Sigmoid colon (tissue), 6 donors: ENCODE measurements at regions not wholly inside any gene's neighbourhood (a gene's known extent, or its start where the extent isn't known, plus 50 kb on each side); places are given as distances from the start of the nearest gene placed in this dataset.
"Not testable (repeated sequence)": the region's sequence is repeated elsewhere in the genome, so short reads cannot be mapped to it uniquely, and the experiment has no call there.

Experiments
- DNase-seq: peaks from one replicate; pipeline ENCODE4 v3.0.0-alpha.2; 2019
- H3K27ac ChIP-seq, 4 donors: fragments of 200-600 bp; sonication (generic); one replicate each; pipeline ENCODE4 v1.5.1; 2016 to 2019; ENCODE audit warnings: mild to moderate bottlenecking in 1 of 4
- H3K27me3 ChIP-seq, 3 donors: fragments of 200-600 bp; sonication (generic); one replicate each; pipeline ENCODE4 v1.5.1; 2019; ENCODE audit warnings: mild to moderate bottlenecking in 1 of 3
- H3K36me3 ChIP-seq, 4 donors: fragments of 200-600 bp; sonication (generic); one replicate each; pipeline ENCODE4 v1.5.1; 2016 to 2019
- H3K4me1 ChIP-seq, 4 donors: fragments of 200-600 bp; sonication (generic); one replicate each; pipeline ENCODE4 v1.5.1; 2017 to 2019
- H3K4me3 ChIP-seq, 4 donors: fragments of 200-600 bp; sonication (generic); one replicate each; pipeline ENCODE4 v1.5.1; 2017 to 2019; ENCODE audit warnings: mild to moderate bottlenecking in 2 of 4, moderate library complexity in 1 of 4
- H3K9me3 ChIP-seq, 4 donors: fragments of 200-600 bp in 3 of 4; sonication (generic) in 3 of 4; one replicate each; pipeline versions ENCODE4 v1.5.1 to v1.6.1; 2013 to 2019
- CTCF ChIP-seq, 4 experiments: fragments of 450-650 bp in 3 of 4; fragments of 200-600 bp in 1 of 4; IDR thresholded peaks; one replicate each; pipeline ENCODE4 v1.5.1; 2016 to 2019; ENCODE audit warnings: antibody characterized with exemption in 4 of 4, mild to moderate bottlenecking in 3 of 4, moderate library complexity in 2 of 4
- EP300 ChIP-seq, 4 donors: sonication (generic); formaldehyde crosslinking; IDR thresholded peaks; one replicate each; pipeline ENCODE4 v1.6.1; 2017; ENCODE audit warnings: antibody characterized with exemption in 4 of 4
- POLR2A ChIP-seq, 2 donors: fragments of 450-650 bp; IDR thresholded peaks; one replicate each; pipeline ENCODE4 v1.6.1; 2016; ENCODE audit warnings: antibody characterized with exemption in 2 of 2, mild to moderate bottlenecking in 2 of 2, moderate library complexity in 2 of 2
- POLR2AphosphoS5 ChIP-seq, 4 donors: sonication (generic); formaldehyde crosslinking; IDR thresholded peaks; one replicate each; pipeline ENCODE4 v1.6.1; 2017; ENCODE audit warnings: antibody characterized with exemption in 4 of 4
- WGBS, 2 donors: extraction: QIAGEN DNeasy Blood & Tissue Kit; methylation state at CpG; one replicate each; pipeline ENCODE4 v1.1.7; 2013; 5-methylcytosine and 5-hydroxymethylcytosine counted together
- intact Hi-C: fragments of 100-400 bp; cut with DNase I; formaldehyde crosslinking; loops from one replicate; pipeline ENCODE4 v1.15.1; 2023
- donor health status: healthy with polysubstance abuse.
- donor health status: healthy.

GRCh38 chr2:62321380-62322289, 125.7 kb downstream of the B3GNT2 start:
- Histone ChIP-seq H3K9me3 (no peaks in the 10 kb centered on the region), H3K4me3 (no peak overlapping the region), H3K4me1 (no peaks in the 10 kb centered on the region), H3K27ac (no peak overlapping the region), H3K27me3 (no peaks in the 10 kb centered on the region), H3K36me3 (no peaks in the 10 kb centered on the region)
- intact Hi-C loops: no loop called here
- DNase-seq: no peak
- WGBS, 2 donors: 73 to 80% methylated on average over 9 of the region's 9 CpGs
- no peak for TF ChIP-seq POLR2AphosphoS5 (IDR thresholded peaks at IDR 0.05)
- no peak for TF ChIP-seq CTCF (IDR thresholded peaks at IDR 0.05)
- TF ChIP-seq POLR2A (IDR thresholded peaks at IDR 0.05): no peak
- TF ChIP-seq EP300 (IDR thresholded peaks at IDR 0.05): no peak

DNA sequence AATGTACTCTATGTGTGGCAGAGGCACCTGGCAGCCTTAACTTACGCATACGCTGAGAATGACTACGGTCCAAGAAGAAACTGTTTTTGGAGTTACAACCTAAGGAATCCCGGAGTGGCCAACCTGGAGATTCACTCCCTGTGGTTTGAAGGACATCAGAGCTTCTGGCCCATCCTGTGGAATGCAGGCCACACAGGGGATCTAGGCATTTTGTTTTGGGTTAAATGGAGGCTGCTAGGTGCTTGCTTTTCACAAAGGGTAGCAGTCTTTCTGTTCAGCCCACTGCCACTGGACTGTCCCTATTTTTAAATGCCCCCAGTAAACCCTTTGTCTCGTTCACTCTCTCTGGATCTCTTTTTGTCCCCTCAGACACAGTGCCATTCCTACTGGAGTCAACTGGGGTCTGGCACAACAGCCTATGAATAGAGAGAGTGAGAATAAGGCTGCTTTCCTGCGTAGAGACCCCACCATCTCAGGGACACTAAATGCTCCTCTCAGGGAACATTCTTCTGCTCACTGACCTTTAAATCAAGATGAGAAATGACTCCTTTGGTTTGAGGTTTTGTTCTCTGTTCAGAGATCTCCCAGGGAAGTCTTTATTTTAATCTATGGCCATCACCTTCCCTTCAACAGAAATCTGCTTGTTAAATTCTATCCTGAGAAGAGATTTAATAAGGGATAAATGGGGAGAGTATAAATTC, 124.9 kb downstream of the B3GNT2 start:
- 82 to 85% methylated on average over 6 of the region's 6 CpGs for WGBS, 2 donors
- intact Hi-C loops: no loop called here
- H3K4me1 ChIP-seq: no peaks in the 10 kb centered on the region
- H3K27ac ChIP-seq: no peak overlapping the region
- no peak for TF ChIP-seq POLR2AphosphoS5 (IDR thresholded peaks at IDR 0.05)
- no peak for TF ChIP-seq EP300 (IDR thresholded peaks at IDR 0.05)
- TF ChIP-seq CTCF (IDR thresholded peaks at IDR 0.05): no peak
- no peak for TF ChIP-seq POLR2A (IDR thresholded peaks at IDR 0.05)
- no peaks in the 10 kb centered on the region for H3K27me3 ChIP-seq
- no peak for DNase-seq
- no peak overlapping the region for H3K4me3 ChIP-seq
- H3K36me3 ChIP-seq: no peaks in the 10 kb centered on the region
- no peaks in the 10 kb centered on the region for H3K9me3 ChIP-seq

DNA sequence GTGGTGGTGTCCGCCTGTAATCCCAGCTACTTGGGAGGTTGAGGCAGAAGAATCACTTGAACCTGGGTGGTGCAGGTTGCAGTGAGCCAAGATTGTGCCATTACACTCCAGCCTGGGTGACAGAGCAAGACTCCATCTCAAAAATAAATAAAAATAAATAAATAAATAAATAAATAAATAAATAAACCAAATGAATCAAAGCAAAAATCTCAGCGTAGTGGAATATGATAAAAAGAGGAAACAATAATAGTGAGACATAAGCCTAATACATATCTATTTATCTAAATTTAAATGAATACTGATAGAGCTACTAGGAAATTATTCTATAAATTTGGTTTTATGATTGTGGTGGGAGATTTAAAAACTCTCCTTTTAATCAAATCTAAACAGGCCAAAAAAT, 124.2 kb downstream of the B3GNT2 start:
- H3K4me1 ChIP-seq, H3K27ac ChIP-seq, H3K4me3 ChIP-seq, intact Hi-C loops, H3K36me3 ChIP-seq, H3K27me3 ChIP-seq, DNase-seq, H3K9me3 ChIP-seq: not testable (repeated sequence)
- 97% methylated on average over 2 of the region's 2 CpGs for WGBS, 2 donors

DNA sequence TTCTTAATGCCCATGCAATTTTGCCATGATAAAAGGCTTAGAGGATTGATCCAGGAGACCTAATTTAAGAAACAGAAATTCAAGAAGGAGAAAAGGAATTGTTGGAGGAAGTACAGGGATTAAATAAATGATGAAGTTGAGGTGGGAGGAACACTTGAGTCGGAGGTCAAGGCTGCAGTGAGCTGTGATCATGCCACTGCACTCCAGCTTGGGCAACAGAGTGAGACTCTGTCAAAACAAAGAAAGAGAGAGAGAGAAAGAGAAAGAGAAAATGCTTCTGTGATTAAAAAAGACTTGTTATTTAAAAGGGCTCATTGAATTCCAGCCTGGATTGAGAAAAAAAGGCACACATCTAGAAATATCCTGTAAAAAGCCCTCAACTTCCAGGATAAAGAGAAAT, 123.2 kb downstream of the B3GNT2 start:
- H3K27me3 ChIP-seq: no peaks in the 10 kb centered on the region
- 50 to 51% methylated on average over 1 of the region's 1 CpG for WGBS, 2 donors
- H3K4me1 ChIP-seq: no peaks in the 10 kb centered on the region
- H3K27ac ChIP-seq: no peak overlapping the region
- TF ChIP-seq CTCF (IDR thresholded peaks at IDR 0.05) (no peak), POLR2AphosphoS5 (IDR thresholded peaks at IDR 0.05) (no peak)
- H3K4me3 ChIP-seq: no peak overlapping the region
- intact Hi-C loops: no loop called here
- DNase-seq: no peak
- H3K9me3 ChIP-seq: no peaks in the 10 kb centered on the region
- no peaks in the 10 kb centered on the region for H3K36me3 ChIP-seq

GRCh38 chr2:62315476-62315875, 119.6 kb downstream of the B3GNT2 start:
- H3K27me3 ChIP-seq: no peaks in the 10 kb centered on the region
- TF ChIP-seq EP300 (IDR thresholded peaks at IDR 0.05): no peak
- TF ChIP-seq POLR2A (IDR thresholded peaks at IDR 0.05): no peak
- TF ChIP-seq POLR2AphosphoS5 (IDR thresholded peaks at IDR 0.05): no peak
- no peak for TF ChIP-seq CTCF (IDR thresholded peaks at IDR 0.05)
- no peaks in the 10 kb centered on the region for H3K4me1 ChIP-seq
- H3K27ac ChIP-seq: no peak overlapping the region
- H3K4me3 ChIP-seq: no peak overlapping the region
- H3K36me3 ChIP-seq: no peaks in the 10 kb centered on the region
- no peak for DNase-seq
- H3K9me3 ChIP-seq: no peaks in the 10 kb centered on the region
- WGBS, 2 donors: 68 to 79% methylated on average over 4 of the region's 4 CpGs
- intact Hi-C loops: no loop called here
